Smooth muscle cell (in vitro differentiated cells): ENCODE measurements at regions not wholly inside any gene's neighbourhood (a gene's known extent, or its start where the extent isn't known, plus 50 kb on each side); places are given as distances from the start of the nearest gene placed in this dataset.

ENCODE experiments used
- DNase-seq: peaks from one replicate; lab custom pipeline; 2025; ENCODE audit not compliant: unreplicated experiment; lab: John Stamatoyannopoulos, UW
- H2AFZ ChIP-seq: fragments of 200-600 bp; sonication (generic); 2 replicates; pipeline ENCODE4 v1.6.0; 2016; ENCODE audit warnings: antibody characterized with exemption, low read depth, mild to moderate bottlenecking
- H3F3A ChIP-seq: fragments of 200-600 bp; sonication (generic); 2 replicates; pipeline ENCODE4 v1.6.0; 2017; ENCODE audit warnings: antibody characterized with exemption, low read depth
- H3K27ac ChIP-seq: fragments of 200-600 bp; sonication (generic); 2 replicates; pipeline ENCODE4 v1.5.1; 2016; ENCODE audit warnings: low read depth, mild to moderate bottlenecking
- H3K27me3 ChIP-seq: fragments of 200-600 bp; sonication (generic); 2 replicates; pipeline ENCODE4 v1.6.1; 2016; ENCODE audit warnings: low read depth, mild to moderate bottlenecking
- H3K36me3 ChIP-seq: fragments of 200-600 bp; sonication (generic); 2 replicates; pipeline ENCODE4 v1.5.1; 2016; ENCODE audit warnings: low read depth
- H3K4me1 ChIP-seq: fragments of 200-600 bp; sonication (generic); 2 replicates; pipeline ENCODE4 v1.5.1; 2016; ENCODE audit warnings: low read depth
- H3K4me2 ChIP-seq: fragments of 200-600 bp; sonication (generic); 2 replicates; pipeline ENCODE4 v1.6.0; 2016; ENCODE audit warnings: mild to moderate bottlenecking
- H3K4me3 ChIP-seq: fragments of 200-600 bp; sonication (generic); 2 replicates; pipeline ENCODE4 v1.5.1; 2016; ENCODE audit warnings: mild to moderate bottlenecking
- H3K79me2 ChIP-seq: fragments of 200-600 bp; sonication (generic); 2 replicates; pipeline ENCODE4 v1.6.0; 2016; ENCODE audit warnings: low read depth, mild to moderate bottlenecking
- H3K9ac ChIP-seq: fragments of 200-600 bp; sonication (generic); 2 replicates; pipeline ENCODE4 v1.6.0; 2016; ENCODE audit warnings: low read depth
- H3K9me3 ChIP-seq: fragments of 200-600 bp; sonication (generic); replicated peaks from 2 replicates; pipeline ENCODE4 v1.5.1; 2016; ENCODE audit warnings: low read depth
- H4K20me1 ChIP-seq: fragments of 200-600 bp; sonication (generic); 2 replicates; pipeline ENCODE4 v1.6.0; 2016; ENCODE audit warnings: low read depth
- WGBS: methylation state at CpG from one replicate; pipeline ENCODE4 v1.1.7; 2016; ENCODE audit warnings: low lambda C conversion rate; 5-methylcytosine and 5-hydroxymethylcytosine counted together
- TF ChIP-seq, protein P1 (sequence below): fragments of 200-600 bp; sonication (generic); IDR thresholded peaks from 2 replicates; pipeline ENCODE4 v1.5.1; 2017; ENCODE audit warnings: borderline replicate concordance, mild to moderate bottlenecking, antibody characterized with exemption; ENCODE audit not compliant: insufficient read depth, poor library complexity, severe bottlenecking

DNA sequence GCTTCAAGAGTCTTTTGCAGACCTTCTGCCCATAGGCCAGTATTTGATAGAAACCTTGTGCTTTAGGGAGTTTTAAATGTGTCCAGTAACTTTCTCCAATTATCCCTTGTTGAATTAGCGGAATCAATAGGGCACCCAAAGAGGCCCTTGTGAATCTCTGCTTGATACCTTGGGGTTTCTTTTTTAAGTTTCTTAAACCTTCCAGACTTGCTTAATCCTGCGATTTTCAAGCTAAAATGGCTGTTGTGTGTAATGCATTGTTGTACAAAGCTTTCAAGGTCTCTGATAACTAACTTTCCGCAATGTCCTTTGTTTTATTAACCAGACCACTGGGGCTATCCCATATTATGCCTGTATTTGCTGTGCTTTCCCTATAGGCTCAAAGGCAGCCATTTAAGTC is 577.4 kb upstream of the RORB start:
- WGBS = 94% methylated on average over 3 of the region's 3 CpGs
- H3K4me2 ChIP-seq = no peak overlapping the region
- no peak overlapping the region for H2AFZ ChIP-seq
- no peaks in the 10 kb centered on the region for H4K20me1 ChIP-seq
- DNase-seq = no peak
- no peaks in the 10 kb centered on the region for H3K9me3 ChIP-seq
- H3K4me3 ChIP-seq = no peak overlapping the region
- no peaks in the 10 kb centered on the region for H3F3A ChIP-seq
- peaks cover 15% of the 10 kb centered on the region for H3K4me1 ChIP-seq
- no peak overlapping the region for H3K9ac ChIP-seq
- no peaks in the 10 kb centered on the region for H3K79me2 ChIP-seq
- TF ChIP-seq, protein P1, sequence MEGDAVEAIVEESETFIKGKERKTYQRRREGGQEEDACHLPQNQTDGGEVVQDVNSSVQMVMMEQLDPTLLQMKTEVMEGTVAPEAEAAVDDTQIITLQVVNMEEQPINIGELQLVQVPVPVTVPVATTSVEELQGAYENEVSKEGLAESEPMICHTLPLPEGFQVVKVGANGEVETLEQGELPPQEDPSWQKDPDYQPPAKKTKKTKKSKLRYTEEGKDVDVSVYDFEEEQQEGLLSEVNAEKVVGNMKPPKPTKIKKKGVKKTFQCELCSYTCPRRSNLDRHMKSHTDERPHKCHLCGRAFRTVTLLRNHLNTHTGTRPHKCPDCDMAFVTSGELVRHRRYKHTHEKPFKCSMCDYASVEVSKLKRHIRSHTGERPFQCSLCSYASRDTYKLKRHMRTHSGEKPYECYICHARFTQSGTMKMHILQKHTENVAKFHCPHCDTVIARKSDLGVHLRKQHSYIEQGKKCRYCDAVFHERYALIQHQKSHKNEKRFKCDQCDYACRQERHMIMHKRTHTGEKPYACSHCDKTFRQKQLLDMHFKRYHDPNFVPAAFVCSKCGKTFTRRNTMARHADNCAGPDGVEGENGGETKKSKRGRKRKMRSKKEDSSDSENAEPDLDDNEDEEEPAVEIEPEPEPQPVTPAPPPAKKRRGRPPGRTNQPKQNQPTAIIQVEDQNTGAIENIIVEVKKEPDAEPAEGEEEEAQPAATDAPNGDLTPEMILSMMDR = no peak
- H3K27ac ChIP-seq = no peak overlapping the region
- H3K27me3 ChIP-seq = no peaks in the 10 kb centered on the region
- H3K36me3 ChIP-seq = no peaks in the 10 kb centered on the region

- no peaks in the 10 kb centered on the region for H3K27me3 ChIP-seq
- no peaks in the 10 kb centered on the region for H4K20me1 ChIP-seq
- H3K4me2 ChIP-seq = no peak overlapping the region
- H3K9me3 ChIP-seq = no peaks in the 10 kb centered on the region
- peak overlapping the region; percentile 60 for H2AFZ ChIP-seq
- 90% methylated on average over 4 of the region's 4 CpGs for WGBS
- no peaks in the 10 kb centered on the region for H3K36me3 ChIP-seq
- DNase-seq = no peak
- H3K27ac ChIP-seq = no peak overlapping the region
- no peak overlapping the region for H3K9ac ChIP-seq
- no peaks in the 10 kb centered on the region for H3K79me2 ChIP-seq
- H3K4me1 ChIP-seq = peaks cover 15% of the 10 kb centered on the region
- no peak overlapping the region for H3K4me3 ChIP-seq
- H3F3A ChIP-seq = no peaks in the 10 kb centered on the region
- TF ChIP-seq, protein P1 = no peak
Measured at GRCh38 chr9:73923796-73924195, 573.3 kb upstream of the RORB start.

DNA sequence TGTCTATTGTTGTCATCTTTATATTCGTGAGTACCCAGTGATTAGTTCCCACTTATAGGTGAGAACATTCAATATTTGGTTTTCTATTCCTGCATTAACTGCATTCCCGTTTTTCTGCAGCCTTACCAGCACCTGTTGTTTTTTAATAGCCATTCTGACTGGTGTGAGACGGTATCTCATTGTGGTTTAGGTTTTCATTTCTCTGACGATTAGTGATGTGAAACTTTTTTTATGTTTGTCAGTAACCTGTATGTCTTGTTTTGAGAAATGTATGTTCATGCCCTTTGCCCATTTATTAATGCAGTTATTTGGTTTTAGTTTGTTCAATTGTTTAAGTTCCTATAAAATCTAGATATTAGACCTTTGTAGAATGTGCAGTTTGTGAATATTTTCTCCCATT is 546.0 kb upstream of the RORB start:
- Histone ChIP-seq H3K9ac (no peak overlapping the region), H3K4me3 (no peak overlapping the region), H4K20me1 (no peaks in the 10 kb centered on the region), H3K4me1 (no peaks in the 10 kb centered on the region), H3K79me2 (no peaks in the 10 kb centered on the region), H3K4me2 (no peak overlapping the region), H3K27me3 (no peaks in the 10 kb centered on the region), H3K9me3 (no peaks in the 10 kb centered on the region), H2AFZ (no peak overlapping the region), H3F3A (no peaks in the 10 kb centered on the region), H3K36me3 (no peaks in the 10 kb centered on the region), H3K27ac (no peak overlapping the region)
- 74% methylated on average over 4 of the region's 4 CpGs for WGBS
- TF ChIP-seq, protein P1 = no peak
- DNase-seq = no peak

DNA sequence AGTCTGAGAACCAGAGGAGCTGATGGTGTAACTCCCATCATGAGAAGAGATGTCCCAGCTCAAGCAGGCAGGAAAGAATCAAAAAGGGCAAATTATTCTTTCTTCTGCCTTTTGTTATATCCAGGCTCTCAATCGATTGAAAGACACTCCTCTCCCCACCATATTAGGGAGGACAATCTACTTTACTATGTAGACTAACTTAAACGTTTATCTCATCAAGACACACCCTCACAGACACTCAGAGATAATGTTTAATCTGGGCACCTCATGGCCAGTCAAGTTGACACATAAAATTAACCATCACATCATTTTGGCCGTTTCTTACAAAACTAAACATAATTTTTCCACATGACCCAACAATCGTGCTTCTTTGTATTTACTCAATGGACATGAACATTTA is 534.3 kb upstream of the RORB start:
- 83% methylated on average over 4 of the region's 4 CpGs for WGBS
- Histone ChIP-seq H4K20me1 (no peaks in the 10 kb centered on the region), H3K27ac (no peak overlapping the region), H3F3A (no peaks in the 10 kb centered on the region), H3K4me1 (no peaks in the 10 kb centered on the region), H3K36me3 (no peaks in the 10 kb centered on the region), H3K9me3 (no peaks in the 10 kb centered on the region), H3K79me2 (no peaks in the 10 kb centered on the region), H3K4me2 (no peak overlapping the region), H2AFZ (no peak overlapping the region), H3K27me3 (no peaks in the 10 kb centered on the region), H3K4me3 (no peak overlapping the region), H3K9ac (no peak overlapping the region)
- no peak for DNase-seq
- TF ChIP-seq, protein P1 = no peak
